Epidermal melanocyte (primary cell): ENCODE measurements at regions not wholly inside any gene's neighbourhood (a gene's known extent, or its start where the extent isn't known, plus 50 kb on each side); places are given as distances from the start of the nearest gene placed in this dataset.

Source experiments
- DNase-seq: peaks from one replicate; pipeline ENCODE4 v3.0.0; 2011; ENCODE audit warnings: low spot score; ENCODE audit not compliant: insufficient read length

DNA sequence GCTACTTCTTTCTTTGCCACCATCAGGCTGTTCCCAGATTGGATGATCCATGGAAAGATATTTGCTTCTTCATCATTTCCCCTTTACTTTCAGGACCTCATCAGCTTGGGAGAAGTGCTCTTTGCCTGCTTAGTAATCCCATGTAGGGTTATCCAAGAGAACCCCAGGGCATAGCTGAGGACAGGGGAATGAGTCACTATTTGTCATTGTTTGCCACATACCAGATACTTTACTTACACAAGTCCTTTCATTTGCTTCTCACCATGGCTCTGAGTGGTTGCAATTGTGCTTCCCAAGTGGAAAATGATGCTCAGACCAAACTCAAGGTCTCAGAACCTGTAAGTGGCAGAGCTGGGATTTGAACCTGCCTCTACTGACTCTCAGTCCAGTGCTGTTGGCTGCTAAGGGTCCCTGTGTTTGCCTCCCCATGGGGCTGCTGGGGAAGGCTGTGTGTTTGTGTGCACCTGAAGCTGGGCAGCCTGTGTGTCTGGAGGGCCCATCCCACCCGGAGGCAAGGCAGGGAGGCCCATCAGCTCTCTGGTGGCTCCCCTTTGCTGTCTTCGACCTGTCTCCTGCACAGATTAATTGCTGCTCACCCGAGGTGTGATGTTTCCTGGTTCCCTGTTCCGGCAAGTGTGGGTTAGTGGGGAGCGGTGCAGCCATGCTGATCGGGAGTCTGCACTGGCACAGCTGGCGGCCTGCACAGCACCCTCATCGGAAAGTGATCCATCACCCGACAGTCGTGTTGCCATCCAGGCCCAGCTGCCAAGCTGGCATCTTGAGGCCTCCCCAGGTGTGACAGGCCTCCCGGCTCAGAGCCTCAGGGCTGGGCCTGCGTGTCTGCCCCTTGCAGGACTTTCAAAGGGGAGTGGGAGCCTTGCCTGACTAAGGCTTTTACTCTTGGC, 228.8 kb downstream of the DHX35 start:
- no peak for DNase-seq

DNA sequence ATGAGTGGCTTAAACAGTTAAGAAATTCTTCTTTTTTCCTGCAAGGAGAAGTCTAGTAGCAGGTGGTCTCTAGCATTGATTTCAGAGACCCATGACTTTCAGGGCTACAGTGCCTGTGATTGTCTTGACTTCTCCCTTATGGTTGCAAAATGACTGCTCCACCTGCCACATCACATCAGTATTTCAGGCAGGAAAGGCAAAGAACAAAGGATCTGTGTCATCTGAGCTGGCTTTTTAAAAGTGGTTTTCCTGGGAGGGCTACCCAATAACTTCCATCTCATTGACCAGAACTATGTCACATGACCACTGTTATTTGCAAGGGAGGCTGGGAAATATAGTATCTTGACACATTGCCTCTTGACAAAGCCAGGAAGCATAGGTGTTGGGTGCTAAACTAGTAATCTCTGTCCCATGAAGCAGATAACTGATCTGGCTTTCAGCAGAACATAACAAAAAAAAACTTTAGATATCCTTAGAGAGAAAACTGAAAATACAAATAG, 226.2 kb downstream of the DHX35 start:
- DNase-seq, result no peak

DNA sequence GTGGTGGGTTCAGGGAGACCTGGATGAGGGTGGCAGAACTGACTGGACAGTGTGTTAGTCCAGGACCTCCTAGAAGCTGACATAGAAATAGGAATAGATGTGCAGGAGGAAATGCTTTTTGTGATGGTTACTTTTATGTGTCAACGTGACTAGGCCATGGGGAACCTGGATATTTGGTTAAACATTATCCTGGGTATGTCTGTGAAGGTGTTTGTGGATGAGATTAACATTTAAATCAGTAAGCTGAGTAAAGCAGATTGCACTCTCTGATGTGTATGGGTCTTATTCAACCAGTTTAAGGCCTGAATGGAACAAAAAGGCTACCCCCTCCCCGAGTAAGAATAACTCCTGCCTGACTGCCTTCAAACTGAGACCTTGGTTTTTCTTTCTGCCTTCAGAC, 219.3 kb downstream of the DHX35 start:
- no peak for DNase-seq

DNA sequence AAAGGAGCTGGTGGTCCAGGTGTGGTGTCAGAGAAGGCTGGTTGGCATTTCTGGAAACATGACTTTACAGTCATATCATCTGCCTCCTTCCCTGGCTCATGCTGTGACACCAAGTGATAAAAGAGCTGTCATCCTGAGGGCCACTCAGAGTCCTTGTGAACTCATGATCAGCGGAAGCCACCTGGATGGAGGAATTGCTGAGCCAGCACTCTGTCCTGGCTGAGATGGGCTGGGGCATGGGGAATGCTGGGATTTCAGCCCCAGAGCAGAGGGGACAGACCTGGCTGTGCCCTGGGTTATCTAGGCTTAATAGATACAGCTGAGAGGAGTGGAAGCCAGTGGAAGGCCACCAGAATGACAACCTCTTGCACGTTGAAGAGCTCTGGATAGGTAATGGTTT, 214.3 kb downstream of the DHX35 start:
- no peak for DNase-seq

DNA sequence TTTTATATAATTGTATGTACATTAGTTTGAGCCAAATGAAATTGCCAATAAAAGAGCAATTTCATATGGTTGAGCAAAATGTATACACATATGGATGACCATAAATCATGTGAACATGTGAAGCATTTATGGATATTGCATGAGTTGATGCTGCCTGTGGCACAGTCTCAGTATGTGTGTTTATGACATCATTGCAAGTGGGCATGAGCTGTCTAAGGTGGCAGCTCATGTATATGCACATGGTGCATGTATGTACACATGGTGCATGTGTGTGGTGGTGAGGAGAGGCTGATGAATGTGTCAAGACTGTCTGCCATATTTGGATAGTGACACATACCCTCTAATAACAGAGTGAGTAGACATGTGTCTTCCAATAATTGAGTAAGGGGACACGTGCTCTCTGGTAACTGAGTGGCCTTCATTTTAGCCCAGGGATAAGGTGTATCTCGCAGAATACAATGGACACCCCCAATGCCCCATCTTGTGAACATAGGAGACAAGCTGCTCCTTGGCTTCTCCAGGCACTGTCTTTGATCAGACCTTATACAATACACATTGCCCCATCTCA, 208.8 kb downstream of the DHX35 start:
- DNase-seq, result no peak

DNA sequence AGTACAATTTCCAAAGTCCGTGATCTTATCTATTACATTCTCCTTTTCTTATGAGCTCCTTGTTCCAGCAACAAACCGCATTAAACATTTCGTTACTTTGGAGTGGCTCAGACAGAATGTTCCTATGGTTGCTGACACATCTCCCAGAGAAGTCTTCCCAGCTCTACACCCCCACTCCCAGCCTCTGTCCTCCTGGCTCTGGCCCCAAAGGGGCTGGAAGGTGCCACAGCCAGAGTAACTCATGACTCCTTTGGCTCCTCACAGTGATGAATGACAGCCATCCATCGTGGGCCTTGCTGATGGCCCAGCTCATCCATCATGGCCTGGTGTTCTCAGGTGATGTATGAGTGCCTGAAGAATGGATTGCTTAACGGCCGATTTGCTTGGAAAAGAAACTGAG, 203.0 kb downstream of the DHX35 start:
- no peak for DNase-seq

DNA sequence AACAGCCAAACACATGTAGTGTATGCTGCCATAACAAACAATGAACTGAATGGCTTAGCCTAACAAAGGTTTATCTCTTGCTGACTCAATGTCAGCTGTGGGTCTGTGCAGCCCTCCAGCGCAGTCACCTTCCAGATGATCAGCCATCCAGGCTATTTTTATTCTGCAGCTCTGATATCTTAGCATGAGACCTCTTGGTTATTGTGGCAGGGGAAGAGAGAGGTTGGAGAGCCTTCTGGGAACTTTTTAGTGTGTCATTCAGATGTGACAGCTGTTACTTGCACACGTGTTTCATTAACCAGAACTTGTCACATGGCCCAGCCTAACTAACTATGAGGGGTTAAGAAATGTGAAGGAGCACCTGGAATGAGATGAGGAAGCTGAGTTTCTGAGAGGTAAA, 202.5 kb downstream of the DHX35 start:
- DNase-seq, result no peak

DNA sequence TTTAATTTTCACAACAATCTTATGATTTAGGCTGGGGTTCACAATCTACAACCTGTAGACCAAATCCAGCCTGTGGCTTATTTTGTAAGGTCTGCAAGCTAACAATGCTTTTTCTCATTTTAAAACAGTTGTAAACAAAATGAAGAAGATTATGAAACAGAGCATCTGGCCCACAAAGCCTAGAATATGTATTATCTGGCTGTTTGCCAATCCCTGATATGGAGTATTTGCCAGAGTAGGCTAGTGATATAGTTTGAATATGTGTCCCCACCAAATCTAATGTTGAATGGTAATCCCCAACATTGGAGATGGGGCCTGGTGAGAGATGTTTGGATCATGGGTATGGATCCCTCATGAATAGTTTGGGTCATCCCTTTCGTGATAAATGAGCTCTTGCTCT, 201.8 kb downstream of the DHX35 start:
- DNase-seq, result no peak

DNA sequence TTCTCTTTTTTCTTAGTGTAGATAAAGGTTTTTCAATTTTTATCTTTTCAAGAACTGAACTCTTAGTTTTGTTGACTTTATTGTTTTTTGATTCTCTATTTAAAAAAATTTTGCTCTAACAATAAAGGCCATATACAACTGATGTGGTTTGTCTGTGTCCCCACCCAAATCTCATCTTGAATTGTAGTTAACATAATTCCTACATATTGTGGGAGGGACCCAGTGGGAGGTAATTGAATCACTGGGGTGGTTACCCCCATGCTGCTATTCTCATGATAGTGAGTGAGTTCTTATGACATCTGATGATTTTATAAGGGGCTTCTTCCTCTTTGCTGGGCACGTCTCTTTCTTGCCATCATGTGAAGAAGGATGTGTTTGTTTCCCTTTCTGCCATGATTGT, 199.8 kb downstream of the DHX35 start:
- DNase-seq, result no peak

DNA sequence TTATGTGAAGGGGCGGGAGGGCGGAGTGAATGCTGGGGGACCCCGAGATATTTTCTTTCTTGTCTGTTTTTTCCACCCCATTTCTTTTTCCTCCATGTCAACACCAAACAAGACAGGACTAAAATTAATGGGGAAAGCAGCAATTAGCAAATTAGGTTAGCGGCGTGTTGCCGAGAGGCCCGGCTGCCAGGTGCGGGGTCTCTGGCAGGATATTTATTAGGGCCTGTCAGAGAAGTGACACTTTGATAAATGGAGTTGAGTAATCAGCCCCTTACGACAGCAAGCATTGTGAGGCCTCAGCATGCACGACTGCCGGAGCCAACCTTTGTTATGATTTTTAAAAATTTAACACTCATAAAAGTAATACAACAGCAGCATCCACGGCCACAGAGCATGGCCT, 193.8 kb downstream of the DHX35 start:
- no peak for DNase-seq

DNA sequence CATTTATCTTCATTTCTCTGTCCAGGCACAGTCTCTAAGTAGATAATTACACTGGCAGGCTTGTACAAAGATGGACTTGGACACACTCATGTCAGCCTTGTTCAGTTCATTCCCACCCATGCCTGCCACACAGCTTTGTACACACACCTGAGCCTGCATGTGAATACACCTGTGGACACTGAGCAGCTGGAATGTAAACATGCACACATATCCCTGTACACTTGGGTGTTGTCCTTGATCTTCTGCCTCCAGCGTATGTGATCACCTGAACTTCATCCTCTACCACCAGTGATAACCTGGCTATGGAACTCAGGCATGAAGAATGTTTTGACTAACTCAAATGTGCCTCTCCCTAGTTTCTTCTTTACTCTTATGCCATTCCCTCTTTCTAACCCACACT, 190.6 kb downstream of the DHX35 start:
- DNase-seq, result no peak

DNA sequence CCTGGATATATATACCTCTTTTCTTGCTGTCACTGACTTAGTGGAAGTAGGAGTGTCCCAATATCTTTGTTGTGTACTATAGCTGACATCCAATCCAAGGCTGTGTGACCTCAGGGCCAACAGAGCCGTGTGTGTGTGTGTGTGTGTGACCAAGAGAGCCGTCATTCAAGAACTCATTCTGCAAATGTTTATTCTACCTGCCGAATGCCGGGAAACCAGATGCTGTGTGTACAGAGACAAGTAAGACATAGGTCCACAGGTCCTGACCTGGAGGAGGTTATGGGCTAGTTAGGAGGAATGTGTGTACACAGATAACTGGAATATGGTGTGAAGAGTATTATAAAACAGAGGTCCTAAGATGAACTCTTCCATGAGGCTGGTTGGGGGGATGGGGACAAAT, 190.0 kb downstream of the DHX35 start:
- DNase-seq, result no peak

DNA sequence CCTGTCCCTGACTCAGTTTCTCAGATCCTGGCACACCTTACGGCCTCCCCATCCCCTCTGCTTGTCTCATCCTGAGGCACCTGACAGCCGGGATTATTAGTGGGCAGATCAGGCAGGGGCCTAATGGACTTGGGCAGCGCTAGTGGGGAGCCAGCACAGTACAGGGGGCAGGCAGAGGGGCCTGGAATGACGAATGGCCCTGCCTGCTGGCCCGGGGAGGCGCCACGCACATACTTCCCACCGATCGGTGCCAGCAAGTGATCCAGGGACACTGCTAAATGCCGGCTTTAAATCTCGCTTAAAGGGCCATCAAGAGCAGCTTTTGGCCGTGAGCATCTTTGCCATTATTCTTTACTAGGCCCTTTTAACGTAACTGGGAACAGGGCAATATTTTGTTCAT, 188.4 kb downstream of the DHX35 start:
- DNase-seq, result no peak

DNA sequence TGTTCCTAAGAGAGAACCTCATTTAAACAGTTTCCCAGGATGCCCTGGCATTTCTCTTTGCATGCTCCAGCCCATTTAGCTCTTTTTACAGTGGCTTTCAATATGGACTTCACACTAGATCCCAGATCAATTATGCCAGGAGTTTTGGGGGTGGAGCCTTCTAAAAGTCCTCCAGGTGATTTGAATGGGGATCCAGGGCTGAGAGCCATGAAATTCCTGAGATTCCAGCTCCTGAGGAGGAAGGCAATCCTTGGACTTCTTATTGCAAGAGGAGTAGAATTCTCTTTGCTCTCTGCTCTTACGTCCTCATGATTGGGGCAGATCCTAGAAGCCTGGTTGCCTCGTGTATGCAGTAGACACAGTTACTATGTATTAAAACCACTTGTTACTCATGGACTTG, 184.2 kb downstream of the DHX35 start:
- DNase-seq, result no peak

DNA sequence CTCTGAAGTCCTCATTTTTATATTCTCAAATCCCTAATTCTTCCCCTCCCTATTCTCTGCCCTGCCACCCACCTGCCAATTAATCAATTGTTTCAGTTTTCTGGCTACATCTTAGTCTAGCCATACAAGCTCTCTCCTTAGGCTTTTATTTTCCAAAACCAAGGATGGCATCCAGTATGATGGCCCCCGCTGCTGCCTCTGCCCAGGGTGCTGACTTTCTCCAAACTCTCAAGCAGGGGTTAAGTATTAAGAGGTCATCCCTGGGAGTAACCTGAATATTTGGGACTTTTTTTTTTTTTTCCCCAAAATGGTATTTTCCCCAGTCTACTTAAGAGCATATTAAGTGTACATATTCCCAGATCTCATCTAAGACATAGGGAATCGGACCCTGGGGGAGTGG, 183.8 kb downstream of the DHX35 start:
- no peak for DNase-seq

DNA sequence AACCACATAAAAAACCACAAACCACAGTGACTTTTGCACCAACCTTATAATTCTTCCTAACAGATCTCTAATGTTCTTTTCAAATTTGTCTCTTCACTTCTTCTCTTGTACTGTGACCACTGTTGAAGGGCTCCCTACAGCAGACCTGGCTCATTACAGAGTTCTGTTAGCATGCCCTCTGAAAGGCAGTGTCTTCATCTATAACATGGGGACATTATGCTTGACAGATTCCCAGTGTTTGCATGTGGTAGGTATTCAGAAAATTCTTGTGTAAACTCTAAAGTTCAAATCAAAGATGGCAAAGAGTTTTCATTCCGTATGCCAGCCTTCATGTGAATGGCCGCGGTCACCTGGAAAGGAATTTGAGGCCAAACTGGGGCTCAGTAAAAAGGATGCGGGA, 182.6 kb downstream of the DHX35 start:
- no peak for DNase-seq

DNA sequence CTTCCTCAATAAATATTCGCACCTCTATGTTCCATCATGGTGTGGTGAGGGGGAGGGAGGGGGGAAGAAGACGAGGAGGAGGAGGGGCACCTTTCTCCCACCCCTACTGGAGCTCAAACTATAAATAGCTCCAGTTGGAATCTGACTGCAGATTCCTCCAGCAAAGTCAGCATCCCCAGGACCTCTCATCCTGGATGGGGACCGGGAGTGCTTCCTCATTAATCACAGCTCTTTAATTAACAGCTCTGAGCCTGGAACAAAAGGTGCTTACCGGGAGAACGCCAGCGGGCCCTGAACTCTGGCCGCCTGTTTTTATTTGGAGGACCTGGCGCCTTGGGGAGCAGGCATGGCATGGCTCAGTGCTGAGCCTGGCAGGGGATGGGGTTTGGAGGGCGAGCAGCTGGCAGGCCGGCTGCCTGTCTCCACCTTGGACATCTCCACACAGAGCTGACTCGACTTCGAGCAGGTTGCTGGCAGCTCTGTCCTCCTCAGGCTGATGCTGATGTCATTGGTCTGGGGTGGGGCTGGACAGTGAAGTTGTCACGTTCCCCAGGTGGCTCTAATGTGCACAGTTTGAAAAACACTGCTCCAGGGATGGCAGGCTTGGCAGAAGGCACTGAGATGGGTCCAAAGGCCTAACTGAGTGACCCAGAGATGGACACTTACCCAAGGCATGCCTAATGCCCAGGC, 180.4 kb downstream of the DHX35 start:
- no peak for DNase-seq

DNA sequence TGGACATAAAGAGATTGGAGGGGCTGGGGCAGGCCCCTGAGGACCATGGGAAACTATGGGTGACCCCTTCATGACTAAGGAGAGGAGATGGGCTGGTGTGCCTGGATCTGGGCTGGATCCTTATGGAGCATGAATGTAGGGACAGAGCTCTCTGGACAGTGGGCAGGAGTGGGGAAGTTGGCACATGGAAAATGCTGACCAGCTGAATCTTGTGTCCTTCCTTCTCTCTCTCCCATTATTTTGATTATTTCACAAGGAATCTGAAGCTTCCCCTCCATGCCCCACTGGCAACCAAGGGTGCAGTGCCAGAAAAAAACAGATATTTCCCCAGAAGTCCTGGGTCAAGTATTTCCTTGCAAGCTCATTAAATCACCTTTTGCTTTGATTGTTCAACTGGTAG, 175.2 kb downstream of the DHX35 start:
- no peak for DNase-seq

DNA sequence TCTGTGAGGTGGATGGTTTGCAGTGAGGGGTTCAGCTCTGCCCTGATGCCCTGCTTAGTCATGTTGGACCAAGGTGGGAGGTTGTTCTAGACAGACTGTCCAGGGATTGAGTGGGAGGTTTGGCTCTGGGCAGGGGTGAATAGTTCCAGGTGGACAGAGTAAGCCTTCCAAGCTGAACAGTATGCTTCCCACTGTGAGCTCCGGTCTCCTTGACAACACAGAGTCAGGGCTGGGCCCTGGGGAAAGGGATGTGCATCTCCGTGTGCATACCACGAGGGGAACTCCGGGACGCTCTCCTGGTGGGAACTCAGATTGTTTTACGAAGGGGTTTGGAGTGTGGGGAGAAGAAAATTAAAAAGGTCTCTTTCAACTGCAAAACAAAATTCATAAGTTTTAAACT, 174.7 kb downstream of the DHX35 start:
- DNase-seq, result no peak

DNA sequence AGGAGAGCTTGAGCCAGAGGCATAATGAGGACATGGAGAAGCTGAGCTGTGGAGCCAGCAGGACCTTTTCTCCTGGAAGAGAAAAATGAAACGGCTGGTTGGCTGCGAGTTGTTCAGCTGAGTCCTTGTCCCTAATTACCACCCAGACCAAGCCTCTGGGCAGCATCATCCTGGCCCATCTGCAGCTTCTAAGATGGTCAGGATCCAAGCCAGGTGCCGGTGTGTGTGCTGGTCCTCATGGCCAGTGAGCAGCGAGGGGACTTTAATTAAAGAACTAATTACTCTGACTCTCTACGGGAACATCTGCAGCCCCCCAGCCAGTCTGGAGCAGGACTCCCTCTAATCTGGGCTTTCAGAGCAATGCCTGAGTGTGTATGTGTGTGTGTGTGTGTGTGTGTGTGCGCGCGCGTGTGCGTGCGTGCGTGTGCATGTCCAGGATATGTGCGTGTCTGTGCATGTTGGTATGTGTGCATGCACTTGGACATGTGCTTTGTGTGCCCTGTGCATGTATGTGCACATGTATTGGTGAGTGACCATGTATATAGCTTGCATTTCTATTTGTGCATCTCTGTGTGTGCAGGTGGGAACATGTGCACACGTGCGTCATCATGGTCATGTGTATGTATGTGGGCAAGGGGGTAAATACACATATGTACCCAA, 173.9 kb downstream of the DHX35 start:
- DNase-seq, result no peak

DNA sequence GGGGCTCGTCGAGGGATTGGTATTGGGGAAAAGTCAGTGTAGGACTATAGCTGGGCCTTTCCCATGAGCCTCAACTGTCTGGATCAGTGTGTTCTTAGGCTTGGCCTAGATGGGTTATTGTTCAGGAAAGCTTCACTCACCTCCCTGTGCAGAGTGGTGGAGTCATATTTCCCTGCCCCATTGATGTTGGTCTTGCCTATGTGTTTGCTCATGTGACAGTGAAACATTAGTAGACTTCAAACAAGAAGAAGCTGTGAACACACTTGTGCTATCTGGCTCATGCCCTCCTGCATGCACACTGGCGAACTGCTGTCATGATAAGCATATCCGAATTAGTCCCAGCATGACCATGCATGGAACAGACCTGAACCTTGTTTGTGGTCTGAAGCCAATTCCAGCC, 171.1 kb downstream of the DHX35 start:
- no peak for DNase-seq

DNA sequence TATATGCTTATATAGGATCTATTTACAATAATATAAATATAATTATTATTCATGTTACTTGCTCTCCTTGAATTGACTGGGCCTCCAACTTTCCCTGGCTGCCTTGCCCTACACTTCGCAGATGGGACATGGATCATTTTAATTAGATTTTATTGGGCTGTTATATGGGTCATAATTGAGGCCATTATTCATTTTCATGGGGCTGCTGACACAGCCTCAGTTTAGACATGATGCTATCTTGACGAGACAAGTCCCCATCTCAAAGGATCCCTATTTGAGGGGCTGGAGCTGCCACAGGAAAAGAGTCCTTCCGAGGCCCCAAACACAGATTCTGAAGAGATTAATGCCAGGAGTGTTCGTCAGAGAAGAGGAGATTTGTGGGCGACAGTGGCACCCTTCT, 170.4 kb downstream of the DHX35 start:
- DNase-seq, result no peak
